ENCODE measurements at regions not wholly inside any gene's neighbourhood (a gene's known extent, or its start where the extent isn't known, plus 50 kb on each side); places are given as distances from the start of the nearest gene placed in this dataset.
"Not testable (repeated sequence)": the region's sequence is repeated elsewhere in the genome, so short reads cannot be mapped to it uniquely, and the experiment has no call there.

DNA sequence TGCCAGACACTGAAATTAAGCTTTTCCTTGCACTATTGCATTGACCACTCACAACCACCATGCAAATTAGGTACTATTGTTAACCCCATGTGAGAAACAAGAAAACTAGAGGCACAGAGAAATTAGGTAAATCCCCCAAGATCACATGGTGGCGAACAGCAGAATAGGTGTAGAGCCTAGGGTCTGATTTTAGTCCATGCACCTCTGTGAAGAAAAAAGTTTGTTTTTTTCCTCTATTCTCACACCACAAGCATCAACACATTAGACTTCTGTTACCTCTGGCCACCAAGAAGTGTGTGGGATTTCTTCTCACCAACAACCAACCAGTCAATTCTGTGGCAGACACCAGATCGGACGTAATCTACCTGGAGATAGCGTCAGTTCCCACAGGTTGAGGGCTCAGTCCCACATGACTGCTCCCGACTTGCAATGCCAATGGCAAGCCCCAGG, 391.9 kb downstream of the COG6 start:
- Histone ChIP-seq H3K27ac (ENCODE audit: extremely low read depth, low read depth, low read length) (no peak overlapping the region), H3K4me1 (ENCODE audit: control insufficient read depth, insufficient read depth, low read length) (no peaks in the 10 kb centered on the region), H3K4me3 (ENCODE audit: low read depth, low read length) (no peak overlapping the region), H3K36me3 (ENCODE audit: control insufficient read depth in 2 of 2, insufficient read depth in 1 of 2, low read length in 2 of 2) (no peaks in the 10 kb centered on the region), H3K9me3 (ENCODE audit: control insufficient read depth, insufficient read depth, low read depth, low read length) (no peaks in the 10 kb centered on the region)
- no peak for TF ChIP-seq ZNF654 (tag by site-specific recombination; IDR thresholded peaks at IDR 0.05; ENCODE audit: low read depth)
- TF ChIP-seq ZNF510 (tag by site-specific recombination; IDR thresholded peaks at IDR 0.05; ENCODE audit: insufficient replicate concordance), result no peak
- TF ChIP-seq, protein P1, sequence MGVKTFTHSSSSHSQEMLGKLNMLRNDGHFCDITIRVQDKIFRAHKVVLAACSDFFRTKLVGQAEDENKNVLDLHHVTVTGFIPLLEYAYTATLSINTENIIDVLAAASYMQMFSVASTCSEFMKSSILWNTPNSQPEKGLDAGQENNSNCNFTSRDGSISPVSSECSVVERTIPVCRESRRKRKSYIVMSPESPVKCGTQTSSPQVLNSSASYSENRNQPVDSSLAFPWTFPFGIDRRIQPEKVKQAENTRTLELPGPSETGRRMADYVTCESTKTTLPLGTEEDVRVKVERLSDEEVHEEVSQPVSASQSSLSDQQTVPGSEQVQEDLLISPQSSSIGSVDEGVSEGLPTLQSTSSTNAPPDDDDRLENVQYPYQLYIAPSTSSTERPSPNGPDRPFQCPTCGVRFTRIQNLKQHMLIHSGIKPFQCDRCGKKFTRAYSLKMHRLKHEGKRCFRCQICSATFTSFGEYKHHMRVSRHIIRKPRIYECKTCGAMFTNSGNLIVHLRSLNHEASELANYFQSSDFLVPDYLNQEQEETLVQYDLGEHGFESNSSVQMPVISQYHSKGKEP (tag by site-specific recombination; IDR thresholded peaks at IDR 0.05), result no peak
- TF ChIP-seq ZNF514 (tag by site-specific recombination; IDR thresholded peaks at IDR 0.05), result no peak
- no peak for TF ChIP-seq ZNF426 (tag by site-specific recombination; IDR thresholded peaks at IDR 0.05)
- TF ChIP-seq ZNF747 (tag by site-specific recombination; IDR thresholded peaks at IDR 0.05), result no peak
- TF ChIP-seq ZNF24 (tag by site-specific recombination; IDR thresholded peaks at IDR 0.05), result no peak
- TF ChIP-seq ZNF266 (tag by site-specific recombination; IDR thresholded peaks at IDR 0.05; ENCODE audit: low read depth), result no peak
- TF ChIP-seq ZNF596 (tag by site-specific recombination; IDR thresholded peaks at IDR 0.05), result no peak
- TF ChIP-seq ZNF660 (tag by site-specific recombination; IDR thresholded peaks at IDR 0.05), result no peak
- TF ChIP-seq ZNF48 (tag by site-specific recombination; IDR thresholded peaks at IDR 0.05), result no peak
- TF ChIP-seq BCL11A (tag by site-specific recombination; IDR thresholded peaks at IDR 0.05; ENCODE audit: low read depth), result no peak
- ChIA-PET POLR2A (no interaction called here), CTCF (no interaction called here)

DNA sequence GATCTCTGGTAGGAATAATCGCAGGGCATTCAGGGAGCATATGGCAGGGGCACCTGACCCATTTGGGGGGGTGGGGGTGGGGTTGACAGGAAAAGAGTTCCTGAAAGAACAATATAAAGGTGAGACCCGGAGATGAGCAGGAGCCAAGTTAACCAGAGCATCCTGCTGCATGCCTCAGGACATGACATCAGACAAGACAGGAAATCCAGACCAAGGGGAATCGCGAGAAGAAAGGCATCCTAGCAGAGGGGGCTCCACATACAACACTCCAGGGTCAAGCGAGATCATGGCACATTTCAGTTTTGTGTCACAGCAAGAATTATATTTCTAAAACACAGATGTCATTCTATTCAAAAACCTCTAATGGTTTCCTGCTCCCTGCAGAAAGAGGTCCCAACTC, 393.1 kb downstream of the COG6 start:
- H3K9me3 ChIP-seq (ENCODE audit: control insufficient read depth, insufficient read depth, low read depth, low read length), result no peaks in the 10 kb centered on the region
- H3K36me3 ChIP-seq (ENCODE audit: control insufficient read depth in 2 of 2, insufficient read depth in 1 of 2, low read length in 2 of 2), result no peaks in the 10 kb centered on the region
- CTCF ChIA-PET, result interaction anchor here (0.7 kb wide), 1 partner anchor 16 kb away, joined by 7 read pairs; no protein-coding TSS in a partner anchor
- POLR2A ChIA-PET, result interaction anchor here (0.6 kb wide), 1 partner anchor 722 kb away, joined by 3 read pairs; no protein-coding TSS in a partner anchor
- H3K4me3 ChIP-seq (ENCODE audit: low read depth, low read length), result no peak overlapping the region
- TF ChIP-seq ZNF501 (tag by site-specific recombination; IDR thresholded peaks at IDR 0.05) (no peak), YY2 (tag by site-specific recombination; IDR thresholded peaks at IDR 0.05) (no peak), BCL11A (tag by site-specific recombination; IDR thresholded peaks at IDR 0.05; ENCODE audit: low read depth) (no peak), ZNF335 (tag by site-specific recombination; conservative IDR thresholded peaks at IDR 0.05) (no peak), ZNF785 (tag by site-specific recombination; IDR thresholded peaks at IDR 0.05) (no peak)
- H3K4me1 ChIP-seq (ENCODE audit: control insufficient read depth, insufficient read depth, low read length), result no peaks in the 10 kb centered on the region
- H3K27ac ChIP-seq (ENCODE audit: extremely low read depth, low read depth, low read length), result no peak overlapping the region

DNA sequence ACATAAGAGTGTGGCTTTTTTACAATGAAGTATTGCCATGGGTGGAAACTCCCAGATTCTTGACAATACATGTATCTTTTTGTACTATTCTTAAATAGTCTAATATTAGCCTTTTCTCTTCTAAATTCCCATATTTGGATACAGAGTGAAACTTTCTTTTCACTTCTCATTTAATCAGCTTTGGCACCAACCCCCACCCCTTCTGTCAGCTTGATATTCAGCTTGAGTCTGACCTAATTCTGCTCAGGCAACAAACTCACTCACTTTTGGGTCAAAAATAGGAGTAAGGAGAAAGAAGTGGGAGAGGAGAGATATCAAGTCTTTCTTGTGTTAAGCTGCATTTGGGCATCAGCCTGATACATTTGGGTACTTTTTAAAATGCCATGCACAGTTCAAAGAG, 397.5 kb downstream of the COG6 start:
- TF ChIP-seq ZNF521 (tag by site-specific recombination; IDR thresholded peaks at IDR 0.05), result no peak
- CTCF ChIA-PET, result interaction anchor here (1.0 kb wide), 1 partner anchor 17 kb away, joined by 3 read pairs; no protein-coding TSS in a partner anchor
- Histone ChIP-seq H3K4me3 (ENCODE audit: low read depth, low read length) (no peak overlapping the region), H3K27ac (ENCODE audit: extremely low read depth, low read depth, low read length) (no peak overlapping the region), H3K36me3 (ENCODE audit: control insufficient read depth in 2 of 2, insufficient read depth in 1 of 2, low read length in 2 of 2) (no peaks in the 10 kb centered on the region), H3K9me3 (ENCODE audit: control insufficient read depth, insufficient read depth, low read depth, low read length) (no peaks in the 10 kb centered on the region), H3K4me1 (ENCODE audit: control insufficient read depth, insufficient read depth, low read length) (no peaks in the 10 kb centered on the region)
- POLR2A ChIA-PET, result no interaction called here

DNA sequence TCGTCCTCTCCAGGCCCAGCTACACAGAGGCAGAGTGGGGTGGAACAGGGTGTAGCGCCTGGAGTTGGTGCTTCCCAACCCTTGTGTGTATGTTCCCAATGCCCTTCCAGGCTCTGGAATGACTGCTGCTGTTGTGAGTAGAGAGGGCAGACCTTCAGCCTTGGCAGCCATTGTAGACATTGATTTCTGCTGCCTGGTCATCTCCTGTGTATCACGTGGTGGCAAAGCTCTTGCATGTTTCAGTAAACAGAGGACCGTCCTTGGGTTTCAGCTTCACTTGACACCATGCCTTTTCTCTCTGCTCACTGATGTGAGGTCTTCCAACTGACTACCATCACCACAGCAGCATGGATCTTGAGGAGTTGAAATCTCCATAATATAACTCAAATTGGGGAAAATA, 397.9 kb downstream of the COG6 start:
- POLR2A ChIA-PET, result no interaction called here
- Histone ChIP-seq H3K4me1 (ENCODE audit: control insufficient read depth, insufficient read depth, low read length) (no peaks in the 10 kb centered on the region), H3K4me3 (ENCODE audit: low read depth, low read length) (no peak overlapping the region), H3K9me3 (ENCODE audit: control insufficient read depth, insufficient read depth, low read depth, low read length) (no peaks in the 10 kb centered on the region), H3K27ac (ENCODE audit: extremely low read depth, low read depth, low read length) (no peak overlapping the region), H3K36me3 (ENCODE audit: control insufficient read depth in 2 of 2, insufficient read depth in 1 of 2, low read length in 2 of 2) (no peaks in the 10 kb centered on the region)
- no peak for TF ChIP-seq TCF7L2 (IDR thresholded peaks at IDR 0.05; ENCODE audit: borderline replicate concordance, low read depth, low read length)
- TF ChIP-seq TRIM28 (IDR thresholded peaks at IDR 0.05; ENCODE audit: borderline replicate concordance, low read length), result no peak
- TF ChIP-seq, protein P2, sequence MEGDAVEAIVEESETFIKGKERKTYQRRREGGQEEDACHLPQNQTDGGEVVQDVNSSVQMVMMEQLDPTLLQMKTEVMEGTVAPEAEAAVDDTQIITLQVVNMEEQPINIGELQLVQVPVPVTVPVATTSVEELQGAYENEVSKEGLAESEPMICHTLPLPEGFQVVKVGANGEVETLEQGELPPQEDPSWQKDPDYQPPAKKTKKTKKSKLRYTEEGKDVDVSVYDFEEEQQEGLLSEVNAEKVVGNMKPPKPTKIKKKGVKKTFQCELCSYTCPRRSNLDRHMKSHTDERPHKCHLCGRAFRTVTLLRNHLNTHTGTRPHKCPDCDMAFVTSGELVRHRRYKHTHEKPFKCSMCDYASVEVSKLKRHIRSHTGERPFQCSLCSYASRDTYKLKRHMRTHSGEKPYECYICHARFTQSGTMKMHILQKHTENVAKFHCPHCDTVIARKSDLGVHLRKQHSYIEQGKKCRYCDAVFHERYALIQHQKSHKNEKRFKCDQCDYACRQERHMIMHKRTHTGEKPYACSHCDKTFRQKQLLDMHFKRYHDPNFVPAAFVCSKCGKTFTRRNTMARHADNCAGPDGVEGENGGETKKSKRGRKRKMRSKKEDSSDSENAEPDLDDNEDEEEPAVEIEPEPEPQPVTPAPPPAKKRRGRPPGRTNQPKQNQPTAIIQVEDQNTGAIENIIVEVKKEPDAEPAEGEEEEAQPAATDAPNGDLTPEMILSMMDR (tag by site-specific recombination; IDR thresholded peaks at IDR 0.05), result no peak
- CTCF ChIA-PET, result interaction anchor here (1.0 kb wide), 1 partner anchor 16 kb away, joined by 3 read pairs; no protein-coding TSS in a partner anchor

DNA sequence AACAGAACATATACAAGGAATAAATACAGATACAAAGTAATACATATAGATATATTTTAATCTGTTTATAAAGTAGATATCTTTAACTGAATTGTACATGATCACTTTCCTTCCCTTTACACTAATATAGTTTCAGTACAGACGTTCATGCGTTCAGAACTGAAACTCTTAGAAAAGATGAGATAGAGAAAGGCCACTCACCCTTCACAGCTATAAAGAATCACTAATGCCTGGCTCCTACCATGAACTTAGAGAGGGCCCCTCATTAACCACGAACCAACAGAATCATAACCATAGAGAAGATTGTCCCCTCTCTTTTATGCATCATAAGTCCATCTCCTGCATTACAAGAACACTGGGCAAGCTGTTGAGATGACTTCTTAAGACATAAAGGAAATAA, 399.0 kb downstream of the COG6 start:
- POLR2A ChIA-PET; H3K36me3 ChIP-seq (ENCODE audit: control insufficient read depth in 2 of 2, insufficient read depth in 1 of 2, low read length in 2 of 2); H3K27ac ChIP-seq (ENCODE audit: extremely low read depth, low read depth, low read length); H3K4me3 ChIP-seq (ENCODE audit: low read depth, low read length); CTCF ChIA-PET; H3K4me1 ChIP-seq (ENCODE audit: control insufficient read depth, insufficient read depth, low read length); H3K9me3 ChIP-seq (ENCODE audit: control insufficient read depth, insufficient read depth, low read depth, low read length): not testable (repeated sequence)
